Fibroblast of skin of right biceps (primary cell): ENCODE measurements at regions not wholly inside any gene's neighbourhood (a gene's known extent, or its start where the extent isn't known, plus 50 kb on each side); places are given as distances from the start of the nearest gene placed in this dataset.
"Not testable (repeated sequence)": the region's sequence is repeated elsewhere in the genome, so short reads cannot be mapped to it uniquely, and the experiment has no call there.

Experiments
- DNase-seq: peaks from one replicate; pipeline ENCODE4 v3.0.0-alpha.2; 2013

- DNase-seq: no peak
Measured at GRCh38 chr5:21024966-21025365, 1037.0 kb upstream of the CDH18 start.

GRCh38 chr5:21013237-21013636 lies 1025.2 kb upstream of the CDH18 start:
- DNase-seq: no peak

GRCh38 chr5:21007781-21008180 lies 1019.8 kb upstream of the CDH18 start:
- DNase-seq: no peak

- DNase-seq: not testable (repeated sequence)
Measured at GRCh38 chr5:20988933-20989332, 1000.9 kb upstream of the CDH18 start.

- no peak for DNase-seq
Measured at GRCh38 chr5:20985754-20986153, 997.8 kb upstream of the CDH18 start.

GRCh38 chr5:20974426-20974825 lies 986.4 kb upstream of the CDH18 start:
- no peak for DNase-seq

- peak; percentile 6 for DNase-seq
Measured at GRCh38 chr5:20972419-20972925, 984.5 kb upstream of the CDH18 start.

- no peak for DNase-seq
Measured at GRCh38 chr5:20959347-20959746, 971.3 kb upstream of the CDH18 start.

- no peak for DNase-seq
Measured at GRCh38 chr5:20958641-20959040, 970.6 kb upstream of the CDH18 start.

- DNase-seq: no peak
Measured at GRCh38 chr5:20956134-20956533, 968.1 kb upstream of the CDH18 start.

- DNase-seq: no peak
Measured at GRCh38 chr5:20949636-20950035, 961.6 kb upstream of the CDH18 start.

GRCh38 chr5:20943183-20943971 lies 955.4 kb upstream of the CDH18 start:
- DNase-seq: not testable (repeated sequence)

- DNase-seq: not testable (repeated sequence)
Measured at GRCh38 chr5:20942603-20943002, 954.6 kb upstream of the CDH18 start.

GRCh38 chr5:20940786-20941185 lies 952.8 kb upstream of the CDH18 start:
- DNase-seq: not testable (repeated sequence)

- not testable (repeated sequence) for DNase-seq
Measured at GRCh38 chr5:20890936-20891335, 902.9 kb upstream of the CDH18 start.

GRCh38 chr5:20875726-20876125 lies 887.7 kb upstream of the CDH18 start:
- DNase-seq: not testable (repeated sequence)

GRCh38 chr5:20865892-20866291 lies 877.9 kb upstream of the CDH18 start:
- DNase-seq: not testable (repeated sequence)

GRCh38 chr5:20833081-20833627 lies 845.2 kb upstream of the CDH18 start:
- DNase-seq: no peak

GRCh38 chr5:20832204-20833080 lies 844.4 kb upstream of the CDH18 start:
- no peak for DNase-seq

GRCh38 chr5:20825951-20826350 lies 838.0 kb upstream of the CDH18 start:
- DNase-seq: peak; percentile 10

GRCh38 chr5:20797216-20797615 lies 809.2 kb upstream of the CDH18 start:
- DNase-seq: not testable (repeated sequence)

- not testable (repeated sequence) for DNase-seq
Measured at GRCh38 chr5:20784755-20785154, 796.8 kb upstream of the CDH18 start.

- DNase-seq: not testable (repeated sequence)
Measured at GRCh38 chr5:20783484-20783883, 795.5 kb upstream of the CDH18 start.
